ENCODE measurements at regions not wholly inside any gene's neighbourhood (a gene's known extent, or its start where the extent isn't known, plus 50 kb on each side); places are given as distances from the start of the nearest gene placed in this dataset.
A peak's percentile ranks its signal among the peaks of the same experiment; 100 is the strongest.

GRCh38 chr5:152274224-152274623 is 130.9 kb downstream of the NMUR2 start:
- CTCF ChIA-PET, result interaction anchor here (0.6 kb wide), 1 partner anchor 20 kb away, joined by 3 read pairs; no protein-coding TSS in a partner anchor
- BruUV-seq (replicated peaks), result no TSS peak

GRCh38 chr5:152271420-152271819 is 133.7 kb downstream of the NMUR2 start:
- no peak overlapping the region for H2AFZ ChIP-seq (ENCODE audit: control insufficient read depth, low read depth, low read length)
- in situ Hi-C loops (cut with MboI), result no loop called here
- no peaks in the 10 kb centered on the region for H3K79me2 ChIP-seq (ENCODE audit: control insufficient read depth, insufficient read depth, low read length)
- FAIRE-seq (no peak), DNase-seq (ENCODE audit: low read depth, low spot score) (peak; percentile 8), ATAC-seq (peak; percentile 68)
- 14% methylated on average over 5 of the region's 5 CpGs for WGBS (ENCODE audit: insufficient coverage, insufficient replicate concordance, low lambda C conversion rate, missing lambda C conversion rate)
- intact Hi-C loops (cut with micrococcal nuclease; ENCODE audit: unreplicated experiment), result loop anchor here (1.0 to 2.0 kb wide), 2 partner anchors 129 to 446 kb away; no protein-coding TSS in a partner anchor
- no peak overlapping the region for H3K9ac ChIP-seq (ENCODE audit: control insufficient read depth, insufficient read depth, low read length)
- H3K9me3 ChIP-seq (replicated peaks; ENCODE audit: control insufficient read depth, insufficient read depth, low read length), result no peaks in the 10 kb centered on the region
- POLR2A ChIA-PET, result no interaction called here
- SMC1A ChIA-PET (ENCODE audit: uncharacterized antibody, unreplicated experiment), result interaction anchor here (1.5 kb wide), 1 partner anchor 446 kb away, joined by 8 read pairs; no protein-coding TSS in a partner anchor
- no peak overlapping the region for H3K27ac ChIP-seq (ENCODE audit: control insufficient read depth, insufficient read depth)
- H3K4me2 ChIP-seq (ENCODE audit: control insufficient read depth, insufficient read depth), result no peak overlapping the region
- no peaks in the 10 kb centered on the region for H4K20me1 ChIP-seq (ENCODE audit: control insufficient read depth, insufficient read depth)
- RAD21 ChIA-PET (ENCODE audit: unreplicated experiment), result no interaction called here
- H3K4me3 ChIP-seq, result no peak overlapping the region
- CTCF ChIA-PET, result interaction anchor here (1.5 kb wide), 1 partner anchor 446 kb away, joined by 4 read pairs; no protein-coding TSS in a partner anchor
- no peaks in the 10 kb centered on the region for H3K36me3 ChIP-seq (ENCODE audit: control insufficient read depth in 2 of 2, insufficient read depth in 2 of 2, low read length in 1 of 2)
- TF ChIP-seq MEF2B (IDR thresholded peaks at IDR 0.05; ENCODE audit: partially characterized antibody, poor library complexity, severe bottlenecking) (peak; percentile 41), RUNX3 (IDR thresholded peaks at IDR 0.05; ENCODE audit: low read length) (no peak), RAD21 (IDR thresholded peaks at IDR 0.05; ENCODE audit: insufficient read depth, low read depth, low read length) (0 out of 2 replicates have a peak, but pooled peaks have one; percentile 31), CTCF (IDR thresholded peaks at IDR 0.05 in 2 of 3, conservative IDR thresholded peaks at IDR 0.05 in 1 of 3; ENCODE audit: control insufficient read depth in 2 of 3, extremely low read depth in 1 of 3, insufficient read depth in 1 of 3, low read depth in 3 of 3, low read length in 3 of 3) (peak in 1 of 3 experiments; percentile 35; a peak in 2 of 6 replicates), SMC3 (IDR thresholded peaks at IDR 0.05; ENCODE audit: borderline replicate concordance, low read length) (0 out of 2 replicates have a peak, but pooled peaks have one; percentile 20)
- BruUV-seq (replicated peaks), result no TSS peak
- no peaks in the 10 kb centered on the region for H3K27me3 ChIP-seq (replicated peaks in 1 of 2; ENCODE audit: control insufficient read depth in 2 of 2, insufficient read depth in 2 of 2, low read length in 1 of 2)
- H3K4me1 ChIP-seq (ENCODE audit: control insufficient read depth, insufficient read depth, low read length), result no peaks in the 10 kb centered on the region

More at GRCh38 chr5:152274224-152274623, 130.9 kb downstream of the NMUR2 start:
- Histone ChIP-seq H3K36me3 (ENCODE audit: control insufficient read depth in 2 of 2, insufficient read depth in 2 of 2, low read length in 1 of 2) (no peaks in the 10 kb centered on the region), H3K4me2 (ENCODE audit: control insufficient read depth, insufficient read depth) (no peak overlapping the region), H3K4me3 (no peak overlapping the region), H3K27me3 (replicated peaks in 1 of 2; ENCODE audit: control insufficient read depth in 2 of 2, insufficient read depth in 2 of 2, low read length in 1 of 2) (no peaks in the 10 kb centered on the region), H3K4me1 (ENCODE audit: control insufficient read depth, insufficient read depth, low read length) (no peaks in the 10 kb centered on the region), H3K27ac (ENCODE audit: control insufficient read depth, insufficient read depth) (no peak overlapping the region), H3K9me3 (replicated peaks; ENCODE audit: control insufficient read depth, insufficient read depth, low read length) (no peaks in the 10 kb centered on the region), H4K20me1 (ENCODE audit: control insufficient read depth, insufficient read depth) (no peaks in the 10 kb centered on the region), H2AFZ (ENCODE audit: control insufficient read depth, low read depth, low read length) (no peak overlapping the region), H3K9ac (ENCODE audit: control insufficient read depth, insufficient read depth, low read length) (no peak overlapping the region), H3K79me2 (ENCODE audit: control insufficient read depth, insufficient read depth, low read length) (no peaks in the 10 kb centered on the region)
- ATAC-seq (no peak), DNase-seq (ENCODE audit: low read depth, low spot score) (no peak), FAIRE-seq (no peak)
- POLR2A ChIA-PET, result no interaction called here
- TF ChIP-seq SMC3 (IDR thresholded peaks at IDR 0.05; ENCODE audit: borderline replicate concordance, low read length) (no peak), NRF1 (conservative IDR thresholded peaks at IDR 0.05; ENCODE audit: low read depth, low read length) (no peak), SUPT20H (IDR thresholded peaks at IDR 0.05; ENCODE audit: borderline replicate concordance, control insufficient read depth, low read depth, low read length) (no peak), IKZF2 (IDR thresholded peaks at IDR 0.05) (no peak), IRF4 (IDR thresholded peaks at IDR 0.05; ENCODE audit: low read depth, low read length) (no peak), ZNF384 (IDR thresholded peaks at IDR 0.05; ENCODE audit: borderline replicate concordance, low read depth, low read length) (no peak), ZSCAN29 (IDR thresholded peaks at IDR 0.05) (no peak), RBBP5 (conservative IDR thresholded peaks at IDR 0.05) (no peak), WRNIP1 (IDR thresholded peaks at IDR 0.05; ENCODE audit: borderline replicate concordance, low read depth, low read length) (no peak)
- TF ChIP-seq, protein P1, sequence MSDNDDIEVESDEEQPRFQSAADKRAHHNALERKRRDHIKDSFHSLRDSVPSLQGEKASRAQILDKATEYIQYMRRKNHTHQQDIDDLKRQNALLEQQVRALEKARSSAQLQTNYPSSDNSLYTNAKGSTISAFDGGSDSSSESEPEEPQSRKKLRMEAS (IDR thresholded peaks at IDR 0.05; ENCODE audit: low read depth, low read length), result no peak
- TF ChIP-seq, protein P2, sequence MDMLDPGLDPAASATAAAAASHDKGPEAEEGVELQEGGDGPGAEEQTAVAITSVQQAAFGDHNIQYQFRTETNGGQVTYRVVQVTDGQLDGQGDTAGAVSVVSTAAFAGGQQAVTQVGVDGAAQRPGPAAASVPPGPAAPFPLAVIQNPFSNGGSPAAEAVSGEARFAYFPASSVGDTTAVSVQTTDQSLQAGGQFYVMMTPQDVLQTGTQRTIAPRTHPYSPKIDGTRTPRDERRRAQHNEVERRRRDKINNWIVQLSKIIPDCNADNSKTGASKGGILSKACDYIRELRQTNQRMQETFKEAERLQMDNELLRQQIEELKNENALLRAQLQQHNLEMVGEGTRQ (IDR thresholded peaks at IDR 0.05; ENCODE audit: borderline replicate concordance, low read depth, low read length), result no peak
- in situ Hi-C loops (cut with MboI) (no loop called here), intact Hi-C loops (cut with micrococcal nuclease; ENCODE audit: unreplicated experiment) (no loop called here)
- SMC1A ChIA-PET (ENCODE audit: uncharacterized antibody, unreplicated experiment), result no interaction called here
- WGBS (ENCODE audit: insufficient coverage, insufficient replicate concordance, low lambda C conversion rate, missing lambda C conversion rate), result 0% methylated on average over 2 of the region's 2 CpGs
- RAD21 ChIA-PET (ENCODE audit: unreplicated experiment), result no interaction called here
